ENCODE measurements at regions not wholly inside any gene's neighbourhood (a gene's known extent, or its start where the extent isn't known, plus 50 kb on each side); places are given as distances from the start of the nearest gene placed in this dataset.

- no peak for TF ChIP-seq POLR2AphosphoS5 (IDR thresholded peaks at IDR 0.05; ENCODE audit: low read depth)
- no peak for TF ChIP-seq CTCF (IDR thresholded peaks at IDR 0.05; ENCODE audit: insufficient read depth, low read length)
- TF ChIP-seq REST (IDR thresholded peaks at IDR 0.05; ENCODE audit: insufficient replicate concordance, low read depth): no peak
- no peak for TF ChIP-seq GABPA (IDR thresholded peaks at IDR 0.05; ENCODE audit: low read depth)
- TF ChIP-seq SPI1 (IDR thresholded peaks at IDR 0.05; ENCODE audit: borderline replicate concordance, low read depth): no peak
Measured at GRCh38 chr21:43332861-43333297, 94.1 kb downstream of the SIK1 start.
